ENCODE measurements at regions not wholly inside any gene's neighbourhood (a gene's known extent, or its start where the extent isn't known, plus 50 kb on each side); places are given as distances from the start of the nearest gene placed in this dataset.
"Not testable (repeated sequence)": the region's sequence is repeated elsewhere in the genome, so short reads cannot be mapped to it uniquely, and the experiment has no call there.

DNA sequence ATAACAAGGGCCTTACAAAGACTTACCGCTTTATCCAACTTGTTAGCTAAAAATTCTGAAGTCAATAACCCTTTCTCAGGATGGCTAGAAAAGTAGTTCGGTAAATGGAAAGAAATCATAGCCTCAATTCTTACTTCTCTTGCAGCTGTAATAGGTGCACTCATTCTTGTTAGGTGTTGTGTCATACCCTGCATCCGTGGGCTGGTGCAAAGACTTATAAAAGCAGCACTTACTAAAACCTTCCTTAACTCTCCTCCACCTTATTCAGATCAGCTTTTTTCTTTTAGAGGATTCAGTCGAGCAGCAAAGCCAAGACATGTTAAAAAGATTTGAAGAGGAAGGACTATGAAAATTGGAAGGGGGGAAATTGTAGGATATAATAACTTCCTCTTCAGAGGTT, 238.2 kb upstream of the DIO3 start:
- intact Hi-C loops (cut with DNase I), result no loop called here
- ATAC-seq, result no peak
- DNase-seq (ENCODE audit: missing footprints), result no peak

DNA sequence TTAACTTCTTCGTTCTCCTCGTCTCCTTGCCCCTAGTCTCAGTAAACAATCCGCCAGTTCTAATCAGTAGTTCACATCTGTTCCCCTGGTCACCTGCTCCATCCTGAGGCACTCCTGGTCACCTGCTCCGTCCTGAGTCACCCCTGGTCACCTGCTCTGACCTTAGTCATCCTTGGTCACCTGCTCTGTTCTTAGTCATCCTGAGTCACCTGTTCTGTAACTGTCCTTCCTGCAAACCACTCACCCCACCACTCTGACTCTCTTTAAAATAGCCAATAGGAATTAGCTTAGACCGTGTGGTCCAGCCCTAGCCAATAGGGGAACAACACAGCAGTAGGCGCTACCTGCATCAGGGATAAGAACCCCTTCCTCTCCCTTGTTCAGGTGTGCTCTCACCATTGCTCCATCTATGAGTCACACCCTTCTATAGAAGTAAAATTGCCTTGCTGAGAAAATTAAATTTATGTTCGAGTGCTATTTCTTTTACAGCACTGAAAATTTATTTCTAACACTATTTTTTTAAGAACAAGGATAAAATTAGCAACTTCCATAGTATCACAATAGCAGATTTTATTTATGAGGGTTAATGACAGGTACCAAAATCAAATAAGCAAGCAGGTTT, 237.6 kb upstream of the DIO3 start:
- intact Hi-C loops (cut with DNase I); ATAC-seq; DNase-seq (ENCODE audit: missing footprints): not testable (repeated sequence)

DNA sequence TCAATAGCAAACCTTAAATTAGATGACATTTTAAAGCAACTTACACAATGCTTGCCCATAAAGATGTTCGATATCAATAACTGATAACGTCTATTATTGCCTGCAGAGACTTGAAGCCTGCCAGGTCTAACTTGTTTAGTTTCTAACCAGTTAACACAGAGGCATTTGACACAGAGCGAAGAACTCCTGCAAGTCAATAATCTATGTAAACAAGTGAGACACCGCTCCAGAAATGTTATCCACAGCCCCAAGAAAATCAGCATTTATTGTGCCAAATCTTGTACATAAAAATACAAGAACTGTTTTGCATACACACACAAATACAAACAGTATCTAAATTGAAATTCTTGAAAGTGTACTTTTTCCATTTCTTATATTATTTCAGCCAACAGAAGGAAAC, 236.0 kb upstream of the DIO3 start:
- ATAC-seq (no peak), DNase-seq (ENCODE audit: missing footprints) (no peak)
- intact Hi-C loops (cut with DNase I), result no loop called here

DNA sequence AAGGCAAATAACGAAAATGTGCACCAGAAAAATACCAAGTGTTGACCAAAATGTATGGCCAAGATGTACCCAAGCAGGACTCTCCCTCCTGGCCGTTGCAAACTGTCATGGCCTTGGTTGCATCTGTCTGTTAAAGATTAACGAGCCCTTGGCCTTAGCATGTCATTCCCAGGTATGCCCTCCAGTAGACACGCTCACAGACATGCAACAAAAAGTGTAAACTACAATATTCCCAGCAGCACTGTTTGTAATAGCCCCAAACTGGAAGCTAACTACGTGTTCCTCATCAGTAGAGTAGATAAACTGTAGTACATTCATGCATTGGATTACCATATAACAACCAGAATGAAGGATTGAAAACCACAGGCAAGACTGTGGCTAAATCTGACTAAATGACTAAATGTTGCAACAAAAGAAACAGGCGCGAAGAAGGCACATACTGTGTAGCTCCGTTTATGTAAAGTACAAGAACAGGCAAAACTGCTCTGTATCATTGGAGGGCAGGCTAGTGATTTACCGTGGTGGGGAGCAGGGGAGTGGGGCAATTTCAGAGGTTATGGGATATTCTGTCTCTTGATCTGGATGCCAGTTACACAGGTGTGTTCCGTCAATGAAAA, 232.8 kb upstream of the DIO3 start:
- no peak for ATAC-seq
- intact Hi-C loops (cut with DNase I), result no loop called here
- no peak for DNase-seq (ENCODE audit: missing footprints)

DNA sequence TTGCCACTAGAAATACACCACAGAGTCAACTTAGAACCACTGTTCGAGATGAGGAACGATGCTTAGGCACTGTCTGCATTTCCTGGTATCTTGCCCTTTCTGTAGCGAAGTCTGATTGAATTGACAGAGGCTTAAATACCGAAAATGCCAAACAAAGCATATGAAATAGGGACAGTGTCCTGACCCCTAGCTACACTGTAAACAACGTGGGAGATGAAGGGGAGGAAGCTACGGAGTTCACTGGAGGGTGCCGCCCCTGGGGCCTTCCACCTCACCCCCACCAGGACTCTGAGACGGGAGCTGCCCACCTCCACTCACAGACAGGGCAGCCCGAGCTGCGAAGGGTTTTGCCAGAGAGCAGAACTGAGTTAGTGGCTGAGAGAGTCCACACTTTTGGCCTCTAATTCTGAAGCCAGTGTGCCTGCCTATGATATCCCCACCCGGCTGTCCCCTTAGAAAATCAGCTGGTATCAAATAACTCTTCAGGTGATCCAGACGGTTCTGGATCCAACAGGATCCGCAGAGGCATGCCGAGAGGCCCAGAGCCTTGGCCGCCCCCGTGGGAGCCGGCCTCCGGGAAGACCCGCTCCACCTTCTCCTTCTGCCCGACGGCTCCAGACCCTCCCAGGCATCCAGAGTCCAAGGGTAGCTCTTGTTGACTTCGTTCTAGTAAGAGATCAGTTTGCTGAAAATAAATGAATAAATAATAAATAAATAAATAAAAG, 230.7 kb upstream of the DIO3 start:
- DNase-seq (ENCODE audit: missing footprints), result no peak
- ATAC-seq, result no peak
- intact Hi-C loops (cut with DNase I), result no loop called here

DNA sequence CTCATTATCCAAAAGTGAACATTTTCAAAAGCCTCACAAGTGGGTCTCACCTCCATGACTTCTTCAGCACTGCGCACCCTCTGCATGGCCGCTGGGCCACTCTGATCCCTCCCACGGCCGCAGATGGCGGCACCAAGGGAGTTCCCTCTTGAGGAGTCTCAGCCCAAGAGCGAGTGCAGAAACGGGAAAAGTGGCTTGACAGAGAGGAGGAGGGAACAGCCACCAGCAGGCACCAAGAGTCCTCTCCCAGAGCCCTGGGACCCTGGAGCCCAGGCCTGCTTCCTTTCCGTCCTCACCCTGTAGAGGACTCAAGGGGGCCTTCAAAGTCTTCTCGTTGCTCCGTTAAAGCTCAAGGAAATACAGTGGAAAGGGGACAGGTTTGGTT, 230.2 kb upstream of the DIO3 start:
- intact Hi-C loops (cut with DNase I), result no loop called here
- no peak for ATAC-seq
- DNase-seq (ENCODE audit: missing footprints), result no peak

DNA sequence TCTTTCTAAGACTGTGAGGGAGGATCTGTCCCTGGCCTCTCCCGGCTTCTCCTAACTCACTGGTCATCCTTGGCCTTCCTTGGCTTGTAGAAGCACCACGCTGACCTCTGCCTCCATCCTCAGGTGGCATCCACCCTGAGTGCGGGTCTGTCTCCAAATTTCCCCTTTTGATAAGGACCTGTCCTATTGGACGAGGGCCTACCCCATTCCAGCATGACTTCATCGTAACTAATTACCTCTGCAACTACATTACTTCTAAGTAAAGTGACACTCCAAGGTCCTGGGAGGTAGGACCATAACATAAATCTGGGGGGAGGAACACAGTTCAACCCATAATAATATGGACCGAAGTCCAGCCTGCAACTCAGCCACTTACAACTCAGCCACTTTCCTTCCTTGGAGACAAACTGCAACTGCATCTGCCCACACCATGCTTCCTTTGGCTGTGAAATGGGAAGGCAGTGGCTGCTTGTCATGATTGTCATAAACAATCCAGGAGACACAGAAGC, 229.6 kb upstream of the DIO3 start:
- intact Hi-C loops (cut with DNase I), result no loop called here
- ATAC-seq (no peak), DNase-seq (ENCODE audit: missing footprints) (no peak)

DNA sequence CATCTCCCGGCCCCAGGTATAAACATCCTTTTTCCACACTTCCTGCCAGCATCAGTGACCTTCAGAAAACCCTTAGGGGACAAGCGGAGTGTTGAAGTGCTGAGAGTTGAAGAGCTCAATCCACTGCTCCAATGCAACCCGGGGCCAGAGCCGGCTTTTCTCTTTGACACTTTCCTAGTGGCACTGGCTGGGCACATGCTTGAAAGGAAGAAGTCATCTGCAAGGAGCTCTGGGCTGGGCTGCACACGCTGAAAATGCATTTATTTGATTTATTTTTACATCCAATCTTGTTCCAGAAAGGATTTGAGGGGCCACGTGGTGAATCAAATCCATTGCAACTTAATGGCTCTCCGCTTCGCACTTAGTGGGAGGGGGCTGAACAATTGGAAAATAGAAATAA, 229.0 kb upstream of the DIO3 start:
- intact Hi-C loops (cut with DNase I), result no loop called here
- ATAC-seq (no peak), DNase-seq (ENCODE audit: missing footprints) (no peak)

DNA sequence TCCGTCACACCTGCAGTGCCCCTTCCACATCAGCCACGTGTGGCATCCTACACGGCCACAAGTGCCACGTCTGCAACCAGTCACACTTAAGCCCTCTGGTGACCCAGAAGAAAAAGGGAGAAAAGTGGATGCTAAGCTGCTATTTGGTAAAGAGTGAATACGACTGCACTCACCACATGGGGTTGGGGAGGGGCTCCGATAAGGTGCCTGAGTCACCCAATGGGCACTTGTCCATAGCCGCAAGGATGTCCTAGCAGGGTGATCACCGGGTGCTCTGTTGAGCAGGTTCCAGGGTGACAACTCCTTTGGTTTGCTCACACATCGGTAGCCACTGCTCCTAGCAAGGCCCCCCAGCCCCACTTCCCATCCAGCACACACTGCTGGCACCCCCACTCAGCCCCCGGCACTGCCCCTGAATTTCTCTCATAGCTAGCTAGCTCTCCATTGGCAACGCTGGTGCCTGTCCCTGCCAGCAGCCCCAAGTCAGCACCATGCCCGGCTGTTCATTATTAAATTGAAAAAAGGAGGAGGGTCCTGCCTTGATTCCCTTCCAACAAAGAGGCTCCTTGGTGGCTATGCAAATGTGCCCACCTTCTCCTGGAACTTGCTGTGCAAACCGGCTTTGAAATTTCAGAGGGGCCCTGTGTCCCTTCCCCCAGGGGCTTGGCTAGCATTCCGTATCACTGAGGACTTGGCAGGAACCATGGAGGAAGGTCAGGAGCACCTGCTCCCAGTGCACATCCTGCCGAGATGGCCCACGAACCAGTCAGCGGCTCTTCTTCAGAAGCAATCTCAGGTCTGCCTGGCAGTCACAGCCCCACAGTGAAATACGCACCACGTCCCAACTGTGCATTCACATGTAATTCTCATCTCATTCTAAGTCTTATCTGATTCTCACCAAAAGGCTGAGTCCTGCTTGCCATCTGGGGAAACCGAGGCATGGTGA, 227.7 kb upstream of the DIO3 start:
- DNase-seq (ENCODE audit: missing footprints) (no peak), ATAC-seq (no peak)
- intact Hi-C loops (cut with DNase I), result no loop called here

DNA sequence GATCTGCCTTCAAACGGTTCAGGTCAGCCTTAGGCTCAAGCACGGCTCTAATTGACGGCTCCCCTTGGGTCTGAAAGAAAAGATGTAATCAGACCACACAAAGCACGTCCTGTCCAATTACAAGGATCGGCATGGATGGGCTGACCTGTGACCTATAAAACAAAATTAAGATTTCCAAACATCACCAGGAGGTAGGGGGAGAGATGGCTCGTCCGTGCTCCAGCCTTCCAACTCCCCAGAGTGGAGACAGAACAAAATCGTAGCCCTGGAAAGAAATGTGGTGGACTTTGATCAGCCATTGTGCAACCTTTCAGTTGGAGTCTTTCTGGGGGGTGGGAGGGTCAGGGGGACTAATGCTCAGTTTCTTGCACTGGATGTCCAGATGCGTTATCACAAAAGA, 226.6 kb upstream of the DIO3 start:
- DNase-seq (ENCODE audit: missing footprints) (no peak), ATAC-seq (no peak)
- intact Hi-C loops (cut with DNase I), result no loop called here

DNA sequence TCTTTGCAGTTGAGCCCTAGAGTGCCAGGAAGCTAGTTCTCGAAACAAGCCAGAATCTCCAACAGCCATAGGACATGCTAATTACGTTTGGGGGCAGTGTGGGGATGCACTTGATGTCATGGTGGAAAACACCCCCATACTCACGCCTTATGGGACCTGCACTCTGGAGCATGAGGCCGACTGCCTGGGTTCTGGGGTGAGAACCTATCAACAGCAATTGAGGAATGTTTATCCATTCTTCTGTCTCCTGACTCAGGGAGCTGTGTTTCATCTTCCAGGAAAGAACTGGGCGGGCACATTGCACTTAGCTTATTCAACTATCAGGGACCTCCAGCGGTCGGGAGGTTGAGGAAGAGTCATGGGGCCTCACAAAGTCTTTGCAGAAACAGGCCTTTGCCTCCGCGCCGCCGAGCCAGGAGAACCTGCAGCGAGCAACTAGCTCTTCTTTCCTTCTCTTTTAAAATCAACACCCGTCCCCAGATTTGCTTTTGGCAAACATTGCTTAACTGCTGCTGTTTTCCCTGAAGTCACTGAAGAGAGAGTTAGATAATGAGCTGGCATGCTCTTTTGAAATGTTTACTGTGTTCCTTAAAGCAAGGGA, 226.1 kb upstream of the DIO3 start:
- DNase-seq (ENCODE audit: missing footprints) (no peak), ATAC-seq (no peak)
- intact Hi-C loops (cut with DNase I), result no loop called here

DNA sequence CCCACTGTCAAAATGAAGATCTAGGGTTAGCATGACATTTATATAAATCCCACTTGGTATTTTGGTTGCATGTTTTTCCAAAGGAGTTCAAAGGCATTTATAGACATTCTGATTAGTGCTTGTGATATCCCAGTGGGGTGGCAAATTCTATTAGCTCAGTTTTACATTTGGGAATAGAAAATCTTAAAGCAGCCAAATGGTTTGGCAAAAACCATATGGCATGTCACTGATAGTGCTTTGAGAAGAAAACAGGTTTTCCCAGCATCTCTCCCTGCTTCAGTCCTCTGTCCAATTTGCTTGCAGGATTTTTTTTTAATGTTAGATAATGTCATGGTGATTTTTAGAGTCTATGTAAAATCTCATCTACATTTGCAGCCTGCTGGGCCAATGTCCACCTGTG, 225.1 kb upstream of the DIO3 start:
- no peak for DNase-seq (ENCODE audit: missing footprints)
- peak; percentile 53 for ATAC-seq
- intact Hi-C loops (cut with DNase I), result no loop called here

DNA sequence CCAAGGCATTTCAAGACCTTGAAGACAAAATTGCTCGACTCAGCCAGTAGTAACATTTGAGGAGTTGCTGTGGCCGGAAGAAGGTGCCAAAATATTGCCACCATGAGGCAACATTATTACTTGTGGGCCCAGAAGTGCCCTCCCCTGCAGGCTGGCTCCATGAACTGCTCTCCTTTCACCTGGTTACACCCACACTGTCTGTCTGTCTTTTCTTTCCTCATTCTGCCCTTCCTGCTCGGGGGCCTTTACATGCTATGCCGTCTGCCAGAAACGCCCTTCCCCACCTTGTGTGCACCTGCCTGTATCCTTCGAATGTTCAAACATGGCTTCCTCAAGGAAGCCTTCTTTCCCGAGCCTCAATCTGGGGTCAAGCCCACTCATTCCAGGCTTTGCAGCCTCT, 224.2 kb upstream of the DIO3 start:
- intact Hi-C loops (cut with DNase I), result no loop called here

DNA sequence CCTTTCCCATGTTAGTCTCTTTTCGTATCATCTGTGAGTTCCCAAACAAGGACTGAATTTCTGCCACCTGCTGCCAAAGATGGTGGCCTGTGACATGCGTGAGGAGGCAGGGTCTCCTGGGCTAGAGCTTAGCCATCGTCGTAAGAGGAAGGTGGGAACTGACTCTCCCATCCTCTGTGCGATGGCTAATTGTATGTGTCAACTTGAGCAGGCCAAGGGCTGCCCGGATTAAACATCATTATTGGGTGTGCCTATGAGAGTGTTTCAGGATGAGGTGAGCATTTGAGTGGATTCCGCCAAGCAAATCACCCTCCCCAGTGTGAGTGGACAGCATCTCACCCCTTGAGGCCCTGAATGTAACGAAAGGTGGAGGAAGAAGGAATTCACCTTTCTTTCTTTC, 220.7 kb upstream of the DIO3 start:
- ATAC-seq (no peak), DNase-seq (ENCODE audit: missing footprints) (no peak)

More for the DNA sequence above, 224.2 kb upstream of the DIO3 start:
- DNase-seq (ENCODE audit: missing footprints), result no peak
- ATAC-seq, result no peak

DNA sequence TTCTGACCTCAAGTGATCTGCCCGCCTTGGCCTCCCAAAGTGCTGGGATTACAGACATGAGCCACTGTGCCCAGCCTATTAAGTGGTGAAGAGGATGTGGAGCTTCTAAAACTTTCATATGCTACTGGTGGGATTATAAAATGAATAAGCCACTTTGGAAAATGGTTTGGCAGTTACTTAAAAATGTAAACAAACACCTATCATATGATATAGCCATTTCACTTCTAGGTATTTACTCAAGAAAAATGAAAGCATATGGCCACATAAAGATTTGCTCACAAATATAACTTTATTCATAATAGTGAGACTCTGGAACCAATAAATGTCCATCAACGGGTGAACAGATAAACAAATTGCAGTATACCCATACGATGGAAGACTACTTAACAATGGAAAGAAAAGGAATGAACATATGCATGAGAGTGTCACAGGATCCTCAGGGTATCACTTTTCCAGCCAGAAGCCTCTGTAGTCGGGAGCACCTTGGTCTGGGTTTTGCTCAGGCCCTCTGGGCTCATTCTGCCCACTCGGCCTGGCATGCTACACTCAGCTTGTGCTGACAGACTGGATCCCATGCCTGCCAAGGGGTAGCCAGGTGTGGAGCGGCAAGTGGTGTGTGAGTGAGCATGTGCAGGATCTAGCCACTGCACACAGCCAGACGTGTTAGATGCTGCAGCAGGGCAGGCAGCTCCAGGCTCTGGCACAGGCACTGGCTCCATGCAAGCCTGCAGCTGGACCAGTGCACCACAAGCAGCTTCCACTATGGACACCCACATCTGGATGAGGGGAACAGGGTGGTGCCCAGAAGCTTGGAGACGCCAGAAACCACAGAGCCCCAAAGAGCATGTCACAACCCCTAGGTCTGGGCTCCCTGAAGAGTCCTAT, 213.2 kb upstream of the DIO3 start:
- intact Hi-C loops (cut with DNase I), result no loop called here
- ATAC-seq (no peak), DNase-seq (ENCODE audit: missing footprints) (no peak)

More for the DNA sequence above, 220.7 kb upstream of the DIO3 start:
- intact Hi-C loops (cut with DNase I), result no loop called here

DNA sequence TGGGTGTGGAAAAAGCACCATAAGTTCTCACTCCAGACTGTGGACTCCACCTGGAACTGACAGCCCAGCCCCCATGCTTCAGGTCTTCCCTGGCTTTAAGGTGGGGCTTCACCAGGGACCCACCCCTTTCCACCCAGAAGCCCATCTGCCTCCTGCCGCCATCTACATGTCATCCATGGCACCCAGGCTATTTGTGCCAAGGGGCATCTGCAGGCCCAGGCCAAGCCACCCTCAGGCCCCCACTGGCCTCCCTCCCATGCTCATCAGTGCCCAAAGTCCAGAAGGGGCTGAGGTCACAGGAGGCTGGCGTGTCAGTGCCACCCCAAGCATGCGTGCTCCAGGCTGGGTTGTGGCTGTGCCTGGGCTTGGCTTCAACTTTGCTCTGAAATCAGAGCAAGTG, 212.2 kb upstream of the DIO3 start:
- intact Hi-C loops (cut with DNase I), result no loop called here
- no peak for ATAC-seq
- no peak for DNase-seq (ENCODE audit: missing footprints)

DNA sequence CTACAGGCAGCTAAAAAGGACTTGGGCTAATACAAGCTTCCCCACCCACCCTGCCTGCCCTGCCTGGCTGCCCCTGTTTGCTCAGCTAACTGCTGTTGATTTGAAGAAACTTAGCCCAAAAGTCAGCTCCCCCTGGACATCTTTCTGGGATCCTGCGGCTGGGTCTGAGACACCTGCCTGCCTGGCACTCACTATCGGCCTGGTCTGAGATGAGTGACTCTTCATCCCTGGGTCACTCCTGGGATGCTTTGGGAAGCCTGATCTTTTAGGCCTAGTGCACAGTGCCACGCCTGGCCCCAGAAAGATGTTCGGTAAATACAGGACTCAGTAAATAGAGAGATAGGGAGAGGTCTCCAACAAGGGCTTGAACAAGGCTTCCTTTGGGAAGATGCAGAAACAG, 211.3 kb upstream of the DIO3 start:
- intact Hi-C loops (cut with DNase I), result no loop called here
- ATAC-seq (no peak), DNase-seq (ENCODE audit: missing footprints) (no peak)

DNA sequence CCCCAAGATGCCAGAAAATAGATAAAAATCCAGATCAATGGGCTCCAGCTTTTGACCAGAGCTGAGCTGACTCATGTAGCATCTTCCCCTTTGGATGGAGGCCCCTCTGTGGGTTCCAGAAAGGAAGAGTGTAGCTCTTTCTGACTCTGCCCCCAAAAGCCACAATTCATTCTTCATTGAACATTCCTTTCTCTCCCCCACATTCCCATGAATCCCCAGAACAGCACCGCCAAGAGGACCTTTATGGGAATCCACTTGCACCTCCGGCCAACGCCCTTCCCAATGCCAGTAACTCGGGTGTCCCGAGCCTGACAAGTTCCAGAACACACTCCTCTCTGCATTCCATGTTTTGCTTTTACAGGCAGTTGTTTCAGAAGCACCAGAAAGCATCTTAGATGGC, 210.6 kb upstream of the DIO3 start:
- intact Hi-C loops (cut with DNase I), result no loop called here
- ATAC-seq, result no peak
- DNase-seq (ENCODE audit: missing footprints), result no peak

Data from Right ventricle myocardium inferior (tissue), 1 donor.